OCI-LY1 (cell line): ENCODE measurements at regions not wholly inside any gene's neighbourhood (a gene's known extent, or its start where the extent isn't known, plus 50 kb on each side); places are given as distances from the start of the nearest gene placed in this dataset.

ENCODE experiments used
- EZH2 ChIP-seq: fragments of 200-600 bp; sonication (generic), shearing (Covaris generic); IDR thresholded peaks from 2 replicates; pipeline ENCODE4 v1.8.0; 2017; ENCODE audit warnings: borderline replicate concordance, mixed run types, mild to moderate bottlenecking, antibody characterized with exemption, low read length, moderate library complexity, mixed read lengths
- TF ChIP-seq, protein P1 (sequence below): fragments of 200-600 bp; sonication (generic), shearing (Covaris generic); IDR thresholded peaks from 2 replicates; pipeline ENCODE4 v1.5.1; 2017; ENCODE audit warnings: mild to moderate bottlenecking, antibody characterized with exemption, low read length, moderate library complexity, mixed read lengths

DNA sequence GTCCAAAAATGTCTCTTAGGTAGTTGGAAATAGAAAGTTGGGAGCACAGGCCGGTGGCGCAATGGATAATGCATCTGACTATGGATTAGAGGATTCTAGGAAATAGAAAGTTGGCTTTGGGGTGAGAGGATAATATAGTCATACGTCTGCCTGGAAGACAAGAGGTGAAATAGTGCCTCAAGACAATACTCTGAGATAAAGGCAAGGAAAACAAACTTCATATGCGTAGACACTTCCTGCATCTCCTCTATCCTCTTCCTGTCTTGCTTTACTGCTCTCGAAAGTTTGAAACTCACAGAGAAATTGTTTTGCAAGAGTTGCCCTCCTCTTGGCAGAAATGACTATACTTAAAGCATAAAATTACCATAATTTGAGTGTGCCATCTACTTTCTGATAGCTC, 153.2 kb upstream of the FBXL7 start:
- TF ChIP-seq, protein P1, sequence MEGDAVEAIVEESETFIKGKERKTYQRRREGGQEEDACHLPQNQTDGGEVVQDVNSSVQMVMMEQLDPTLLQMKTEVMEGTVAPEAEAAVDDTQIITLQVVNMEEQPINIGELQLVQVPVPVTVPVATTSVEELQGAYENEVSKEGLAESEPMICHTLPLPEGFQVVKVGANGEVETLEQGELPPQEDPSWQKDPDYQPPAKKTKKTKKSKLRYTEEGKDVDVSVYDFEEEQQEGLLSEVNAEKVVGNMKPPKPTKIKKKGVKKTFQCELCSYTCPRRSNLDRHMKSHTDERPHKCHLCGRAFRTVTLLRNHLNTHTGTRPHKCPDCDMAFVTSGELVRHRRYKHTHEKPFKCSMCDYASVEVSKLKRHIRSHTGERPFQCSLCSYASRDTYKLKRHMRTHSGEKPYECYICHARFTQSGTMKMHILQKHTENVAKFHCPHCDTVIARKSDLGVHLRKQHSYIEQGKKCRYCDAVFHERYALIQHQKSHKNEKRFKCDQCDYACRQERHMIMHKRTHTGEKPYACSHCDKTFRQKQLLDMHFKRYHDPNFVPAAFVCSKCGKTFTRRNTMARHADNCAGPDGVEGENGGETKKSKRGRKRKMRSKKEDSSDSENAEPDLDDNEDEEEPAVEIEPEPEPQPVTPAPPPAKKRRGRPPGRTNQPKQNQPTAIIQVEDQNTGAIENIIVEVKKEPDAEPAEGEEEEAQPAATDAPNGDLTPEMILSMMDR: no peak
- TF ChIP-seq EZH2: no peak
